K562 (cell line): ENCODE measurements at regions not wholly inside any gene's neighbourhood (a gene's known extent, or its start where the extent isn't known, plus 50 kb on each side); places are given as distances from the start of the nearest gene placed in this dataset.

ENCODE experiments used
- RAD21 ChIP-seq, 2 experiments: fragments of 250-450 bp in 1 of 2; fragments of 450-650 bp in 1 of 2; sonication (Bioruptor Pico) in 1 of 2; formaldehyde crosslinking in 1 of 2; IDR thresholded peaks in 1 of 2; conservative IDR thresholded peaks in 1 of 2; 2 replicates each; pipeline versions ENCODE4 v1.4.0 to v1.8.0; 2020 to 2022; ENCODE audit warnings: mild to moderate bottlenecking in 2 of 2, moderate library complexity in 1 of 2
- SNAPC5 ChIP-seq: fragments of 250-450 bp; sonication (Bioruptor Pico); IDR thresholded peaks from 2 replicates; pipeline ENCODE4 v1.8.0; 2021; ENCODE audit warnings: moderate library complexity, mild to moderate bottlenecking, inconsistent platforms
- TF ChIP-seq, protein P1 (sequence below), 2 experiments: IDR thresholded peaks; 2 replicates each; pipeline ENCODE4 v1.6.1; 2012; ENCODE audit warnings: improper control_type of control experiment in 2 of 2, low read depth in 2 of 2, low read length in 2 of 2, borderline replicate concordance in 1 of 2

DNA sequence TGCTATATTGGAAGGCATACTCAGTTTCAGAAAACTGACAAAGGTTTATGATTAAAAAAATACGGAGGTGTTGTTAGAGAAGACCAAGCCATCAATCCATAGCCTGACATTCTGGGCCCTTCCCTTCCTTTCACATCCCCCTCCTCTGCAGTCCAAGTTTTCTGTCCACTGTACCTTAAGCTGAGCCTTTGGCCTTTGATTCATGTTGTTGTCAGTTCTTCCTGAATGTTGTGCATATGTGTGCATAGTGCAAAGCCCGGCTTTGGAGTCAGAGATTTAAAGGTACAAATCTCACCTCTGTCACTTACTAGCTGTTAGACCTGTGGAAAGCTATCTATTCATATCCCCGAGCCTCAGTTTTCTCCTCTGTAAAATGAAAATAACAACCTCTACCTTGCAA, 104.9 kb upstream of the AGBL1 start:
- no peak for TF ChIP-seq RAD21 (CRISPR knock-in tag; conservative IDR thresholded peaks at IDR 0.05 in 1 of 2, IDR thresholded peaks at IDR 0.05 in 1 of 2)
- TF ChIP-seq, protein P1, sequence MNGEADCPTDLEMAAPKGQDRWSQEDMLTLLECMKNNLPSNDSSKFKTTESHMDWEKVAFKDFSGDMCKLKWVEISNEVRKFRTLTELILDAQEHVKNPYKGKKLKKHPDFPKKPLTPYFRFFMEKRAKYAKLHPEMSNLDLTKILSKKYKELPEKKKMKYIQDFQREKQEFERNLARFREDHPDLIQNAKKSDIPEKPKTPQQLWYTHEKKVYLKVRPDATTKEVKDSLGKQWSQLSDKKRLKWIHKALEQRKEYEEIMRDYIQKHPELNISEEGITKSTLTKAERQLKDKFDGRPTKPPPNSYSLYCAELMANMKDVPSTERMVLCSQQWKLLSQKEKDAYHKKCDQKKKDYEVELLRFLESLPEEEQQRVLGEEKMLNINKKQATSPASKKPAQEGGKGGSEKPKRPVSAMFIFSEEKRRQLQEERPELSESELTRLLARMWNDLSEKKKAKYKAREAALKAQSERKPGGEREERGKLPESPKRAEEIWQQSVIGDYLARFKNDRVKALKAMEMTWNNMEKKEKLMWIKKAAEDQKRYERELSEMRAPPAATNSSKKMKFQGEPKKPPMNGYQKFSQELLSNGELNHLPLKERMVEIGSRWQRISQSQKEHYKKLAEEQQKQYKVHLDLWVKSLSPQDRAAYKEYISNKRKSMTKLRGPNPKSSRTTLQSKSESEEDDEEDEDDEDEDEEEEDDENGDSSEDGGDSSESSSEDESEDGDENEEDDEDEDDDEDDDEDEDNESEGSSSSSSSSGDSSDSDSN (IDR thresholded peaks at IDR 0.05; ENCODE audit: borderline replicate concordance in 1 of 2, low read depth in 2 of 2, low read length in 2 of 2), result no peak
- no peak for TF ChIP-seq SNAPC5 (CRISPR knock-in tag)
